HG02852 (cell line): ENCODE measurements at regions not wholly inside any gene's neighbourhood (a gene's known extent, or its start where the extent isn't known, plus 50 kb on each side); places are given as distances from the start of the nearest gene placed in this dataset.
A peak's percentile ranks its signal among the peaks of the same experiment; 100 is the strongest.

Experiments used
- ATAC-seq: cut with Tn5 transposase; IDR thresholded peaks from one replicate; pipeline ENCODE4 v1.9.1; 2021; ENCODE audit warnings: mild to moderate bottlenecking, moderate library complexity; ENCODE audit not compliant: unreplicated experiment

DNA sequence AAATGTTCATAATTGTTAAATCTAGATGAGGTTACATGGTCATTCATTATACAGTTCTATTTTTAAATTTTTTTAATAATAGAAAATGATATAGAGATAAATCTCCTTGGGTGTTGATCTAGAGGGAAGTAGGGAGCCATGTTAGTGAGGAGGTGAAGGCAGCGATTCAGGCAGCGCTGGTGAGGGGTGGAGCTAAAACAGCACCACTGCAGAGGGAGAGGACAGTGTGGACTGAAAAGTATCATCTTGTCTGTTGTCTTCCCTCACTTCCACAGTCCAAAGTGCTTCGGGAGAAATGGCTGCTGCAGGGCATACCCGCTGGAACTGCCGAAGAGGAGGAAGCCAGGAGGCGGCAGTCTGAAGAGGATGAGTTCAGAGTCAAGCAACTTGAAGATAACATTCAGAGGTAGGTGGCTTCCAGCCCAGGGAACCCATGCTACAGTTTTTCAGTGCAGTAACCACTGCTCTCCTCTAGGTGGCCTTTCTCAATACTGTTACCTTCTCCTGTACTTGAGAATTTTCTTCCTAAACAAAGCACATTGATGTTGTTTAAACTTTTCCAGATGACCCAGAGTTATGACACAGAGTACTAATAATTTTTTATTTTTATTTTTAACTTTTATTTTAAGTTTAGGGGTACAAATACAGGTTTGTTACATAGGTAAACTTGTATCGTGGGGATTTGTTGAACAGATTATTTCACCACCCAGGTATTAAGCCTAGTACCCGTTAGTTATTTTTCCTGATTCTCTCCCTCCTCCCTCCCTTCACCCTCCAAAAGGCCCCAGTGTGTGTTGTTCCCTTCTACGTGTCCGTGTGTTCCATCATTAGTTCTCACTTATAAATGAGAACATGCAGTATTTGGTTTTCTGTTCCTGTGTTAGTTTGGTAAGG, 100.5 kb downstream of the PALM2AKAP2 start:
- ATAC-seq: peak; percentile 79

DNA sequence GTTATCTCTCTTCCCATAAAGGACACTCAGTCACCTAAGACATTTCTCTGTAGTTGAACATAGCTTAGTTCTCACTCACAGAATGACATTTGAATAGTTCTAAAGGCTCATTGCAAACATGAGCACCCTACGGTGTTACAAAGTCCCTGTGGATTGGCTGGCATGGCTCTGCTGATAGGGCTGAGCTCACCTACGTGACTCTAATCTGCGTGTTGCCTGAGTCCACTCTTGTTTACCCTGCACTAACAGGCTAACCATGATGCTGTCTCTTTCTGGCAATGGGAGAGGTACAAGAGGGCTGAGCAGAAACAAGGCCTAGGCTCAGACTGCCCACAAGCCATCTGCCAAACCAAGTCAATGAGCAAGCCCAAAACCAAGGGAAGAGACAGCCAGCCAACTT, 103.6 kb downstream of the PALM2AKAP2 start:
- ATAC-seq: no peak

- no peak for ATAC-seq
These were observed 106.0 kb downstream of the PALM2AKAP2 start for GRCh38 chr9:109886041-109886440.

GRCh38 chr9:109886617-109887016, 106.6 kb downstream of the PALM2AKAP2 start:
- no peak for ATAC-seq

DNA sequence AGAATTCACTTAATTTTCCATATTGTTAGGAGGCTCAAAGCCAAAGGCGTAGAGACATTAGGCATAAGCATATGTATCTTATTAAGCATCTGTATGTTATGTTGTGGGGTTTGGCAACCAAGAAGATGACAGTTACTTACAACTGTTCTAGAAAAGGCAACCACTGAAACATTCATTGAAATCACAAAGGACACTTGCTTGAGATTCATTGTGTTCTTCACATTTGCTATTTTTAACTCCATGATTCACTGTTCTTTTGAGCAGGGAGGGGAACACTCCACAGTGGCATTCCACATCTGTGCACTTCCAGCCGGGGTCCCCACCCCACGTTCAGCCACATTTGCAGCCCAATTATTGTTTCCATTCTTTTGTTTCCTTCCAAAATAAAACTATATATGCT, 107.1 kb downstream of the PALM2AKAP2 start:
- no peak for ATAC-seq

DNA sequence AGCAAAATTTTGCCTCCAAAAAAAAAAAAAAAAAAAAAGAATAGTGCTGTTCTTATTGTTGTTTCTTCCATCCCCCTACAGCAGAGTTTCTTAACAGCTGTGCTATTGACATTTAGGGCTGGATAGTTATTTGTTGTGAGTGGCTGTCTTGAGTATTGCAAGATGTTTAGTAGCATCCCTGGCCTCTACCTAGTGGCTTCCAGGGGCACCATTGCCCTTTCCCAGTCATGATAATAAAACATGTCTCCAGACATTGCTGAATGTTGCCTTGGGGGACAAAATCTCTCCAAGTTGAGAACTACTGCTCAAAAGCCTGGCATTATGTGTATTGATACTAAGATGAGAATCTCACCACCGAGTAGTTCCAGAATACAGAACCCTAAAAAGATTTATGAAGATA, 108.7 kb downstream of the PALM2AKAP2 start:
- ATAC-seq: no peak

GRCh38 chr9:109889456-109889855, 109.5 kb downstream of the PALM2AKAP2 start:
- no peak for ATAC-seq

GRCh38 chr9:109893241-109893640, 113.2 kb downstream of the PALM2AKAP2 start:
- peak; percentile 49 for ATAC-seq

GRCh38 chr9:109894473-109894872, 114.5 kb downstream of the PALM2AKAP2 start:
- no peak for ATAC-seq

DNA sequence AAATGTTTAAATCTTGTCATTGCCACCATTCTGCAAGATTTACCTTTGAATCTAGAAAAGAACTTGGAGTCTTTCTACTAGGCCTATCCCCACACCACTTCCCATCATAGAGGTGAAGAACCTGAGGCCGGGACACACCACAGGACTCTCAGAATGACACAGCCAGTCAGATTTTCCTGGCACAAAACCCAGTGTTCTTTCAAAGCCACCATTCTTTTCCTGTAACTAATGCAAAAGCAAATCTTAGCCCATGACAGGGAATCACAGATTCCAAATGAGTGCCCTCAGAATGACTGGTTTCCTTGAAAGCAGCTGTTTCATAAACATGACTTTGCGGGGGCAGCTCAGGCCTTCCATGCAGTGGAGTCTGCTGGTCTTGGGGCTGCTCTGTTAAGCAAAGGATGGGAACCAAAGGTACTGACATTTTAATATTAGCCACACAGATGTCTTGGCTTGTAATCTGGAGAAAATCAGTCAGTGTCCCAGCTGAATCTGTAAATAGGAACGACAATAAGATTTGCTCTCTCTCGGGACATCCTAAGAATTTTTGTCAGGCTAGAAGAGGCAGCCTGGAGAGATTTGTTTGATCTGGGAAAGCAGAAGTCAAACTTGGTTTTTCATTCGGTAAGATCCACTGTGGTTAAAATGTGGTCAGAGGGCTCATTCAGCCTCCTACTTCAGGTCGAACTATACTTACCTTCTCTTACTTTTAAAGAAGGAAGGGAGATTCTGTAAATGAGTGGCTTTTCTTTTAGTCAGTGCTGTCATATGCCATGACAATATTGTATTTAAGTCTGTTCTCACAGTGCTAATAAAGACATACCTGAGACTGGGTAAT, 115.1 kb downstream of the PALM2AKAP2 start:
- ATAC-seq: peak; percentile 73

DNA sequence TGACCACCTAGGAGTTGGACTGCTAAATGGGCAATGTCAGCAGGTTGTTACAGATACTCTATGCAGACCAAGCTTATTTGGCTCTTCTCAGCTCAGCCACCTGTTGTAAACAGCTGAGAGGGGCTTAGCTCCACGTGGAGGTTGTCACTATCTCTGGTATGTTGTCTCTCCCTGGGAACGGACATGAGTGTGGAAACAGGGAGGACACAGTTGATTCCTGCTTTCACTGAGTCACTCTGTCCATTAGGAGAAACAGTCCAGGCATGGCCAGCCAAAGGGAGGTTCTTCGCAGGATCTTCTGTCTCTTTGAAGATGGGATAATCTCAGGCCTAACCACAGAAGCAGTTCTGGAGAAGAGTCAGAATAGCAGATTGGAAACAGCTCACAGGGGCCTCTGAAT, 121.2 kb downstream of the PALM2AKAP2 start:
- no peak for ATAC-seq

- peak; percentile 32 for ATAC-seq
These were observed 123.6 kb downstream of the PALM2AKAP2 start for GRCh38 chr9:109903515-109904138.

GRCh38 chr9:109904666-109905065, 124.7 kb downstream of the PALM2AKAP2 start:
- no peak for ATAC-seq

- ATAC-seq: no peak
These were observed 125.5 kb downstream of the PALM2AKAP2 start for GRCh38 chr9:109905472-109905871.

DNA sequence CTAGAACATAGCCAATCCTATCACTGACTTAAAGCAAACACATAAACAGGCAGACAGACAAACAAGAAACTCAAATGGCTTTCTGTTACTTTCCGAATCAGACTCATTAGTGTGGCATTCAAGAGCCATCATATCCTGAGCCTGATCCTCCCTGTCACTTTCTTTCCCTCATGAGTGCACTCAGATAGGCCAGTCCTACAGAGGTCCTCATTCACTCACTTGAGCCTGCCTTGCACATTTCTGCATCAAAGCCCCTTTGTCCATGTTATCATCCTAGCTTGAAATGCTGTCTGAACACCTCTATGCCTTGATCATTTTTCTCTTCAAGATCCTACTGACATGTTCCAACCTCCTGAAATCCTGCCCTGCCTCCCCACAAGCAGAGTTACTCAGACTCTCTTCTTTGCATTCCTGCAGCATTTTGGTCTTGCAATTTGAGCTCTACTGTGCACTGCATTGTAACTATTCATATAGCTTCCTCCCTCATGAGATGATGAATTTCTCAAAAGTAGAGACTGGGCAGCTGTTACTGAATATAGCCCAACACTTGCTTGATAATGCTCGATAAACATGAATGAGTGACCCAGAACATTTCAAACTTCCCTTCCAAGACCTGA, 126.9 kb downstream of the PALM2AKAP2 start:
- no peak for ATAC-seq

GRCh38 chr9:109907400-109907799, 127.4 kb downstream of the PALM2AKAP2 start:
- ATAC-seq: peak; percentile 87

DNA sequence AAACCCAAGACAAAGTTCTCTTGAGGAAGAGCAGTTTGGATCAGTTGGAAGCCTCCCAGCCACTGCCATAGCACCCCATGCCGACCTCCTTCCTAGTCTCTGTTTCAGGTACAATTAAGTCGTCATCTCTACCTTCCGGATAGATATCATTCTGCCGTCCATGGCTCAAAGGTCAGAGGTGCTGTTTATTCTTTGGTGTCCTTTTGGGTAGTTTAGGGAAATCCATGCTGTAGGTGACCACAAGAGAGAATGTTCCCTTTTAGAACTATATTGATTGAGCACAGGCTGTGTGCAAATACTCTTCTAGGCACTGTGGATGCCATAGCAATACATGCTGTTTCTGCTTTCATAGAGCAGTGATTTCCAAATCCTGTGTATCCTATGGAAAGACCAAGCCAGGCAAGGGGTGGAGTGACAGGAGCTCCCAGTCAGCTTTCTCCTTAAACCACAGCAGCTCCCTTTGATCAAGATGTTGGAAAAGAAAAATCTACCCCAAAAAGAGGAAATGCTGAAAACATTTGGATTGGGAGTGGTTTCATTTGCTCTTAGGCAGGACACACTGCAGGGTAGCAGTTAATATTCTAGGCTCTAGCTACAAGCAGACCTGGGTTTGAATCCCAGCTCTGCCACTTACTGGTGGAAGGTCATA, 127.9 kb downstream of the PALM2AKAP2 start:
- ATAC-seq: peak; percentile 3

- ATAC-seq: no peak
These were observed 128.7 kb downstream of the PALM2AKAP2 start for GRCh38 chr9:109908459-109909390.
